ENCODE measurements at regions not wholly inside any gene's neighbourhood (a gene's known extent, or its start where the extent isn't known, plus 50 kb on each side); places are given as distances from the start of the nearest gene placed in this dataset.
"Not testable (repeated sequence)": the region's sequence is repeated elsewhere in the genome, so short reads cannot be mapped to it uniquely, and the experiment has no call there.

DNA sequence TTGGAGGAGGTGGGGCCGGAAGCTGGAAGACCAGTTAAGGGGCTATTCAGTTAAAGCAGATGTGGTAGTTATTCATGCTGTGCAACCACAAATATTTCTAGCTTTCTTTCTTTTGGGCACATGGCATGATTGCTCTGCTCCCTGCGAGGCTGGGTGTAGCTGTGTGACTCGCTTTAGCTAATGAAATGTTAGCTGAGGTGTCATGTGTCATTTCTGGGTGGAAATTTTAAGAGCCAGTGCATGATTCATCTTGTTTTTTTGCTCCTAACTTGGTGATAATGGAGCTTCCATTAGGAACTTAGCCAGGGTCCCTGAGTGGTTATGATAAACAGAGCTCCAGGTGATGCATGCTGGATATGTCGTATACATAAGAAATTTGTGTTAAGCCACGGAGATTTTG lies 300.6 kb downstream of the SATB1 start:
- DNase-seq (ENCODE audit: low spot score): no peak

DNA sequence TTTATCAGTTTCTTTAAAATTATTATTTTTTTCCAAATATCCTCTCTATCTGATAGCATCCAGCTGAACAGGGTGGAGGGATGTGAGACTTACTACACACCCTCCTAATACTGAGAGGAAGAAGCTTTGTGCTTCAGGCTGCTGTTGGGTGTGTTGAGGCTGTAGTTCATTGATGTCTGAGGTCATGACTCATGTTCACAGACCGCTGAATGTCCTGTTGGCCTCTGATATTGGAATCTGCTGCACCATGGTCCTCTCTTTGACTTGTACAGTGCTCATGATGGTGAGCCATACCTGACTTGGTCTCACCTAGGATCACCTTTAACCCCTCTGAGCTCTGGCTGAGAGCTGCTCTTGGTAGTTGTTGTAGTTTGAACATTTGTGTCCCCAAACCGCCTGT lies 302.9 kb downstream of the SATB1 start:
- DNase-seq (ENCODE audit: low spot score): no peak

DNA sequence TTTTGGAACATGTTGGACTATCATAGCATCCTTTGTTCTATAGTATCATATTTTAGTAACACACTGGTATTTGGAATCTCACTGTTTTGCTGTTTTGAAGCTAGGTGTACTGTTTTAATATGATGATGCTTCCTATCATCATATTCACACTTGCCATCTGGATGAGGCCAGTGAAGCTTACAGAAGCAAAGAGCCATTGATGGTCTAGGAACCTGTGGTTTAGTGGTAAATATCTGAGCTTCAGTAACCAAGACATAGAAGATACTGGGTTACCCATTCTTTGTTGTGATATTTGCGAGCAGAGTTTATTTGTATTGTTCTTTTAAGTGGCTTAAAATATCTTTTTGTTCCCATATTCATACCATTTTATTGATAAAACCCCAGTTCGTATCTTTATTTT lies 304.1 kb downstream of the SATB1 start:
- DNase-seq (ENCODE audit: low spot score): no peak

DNA sequence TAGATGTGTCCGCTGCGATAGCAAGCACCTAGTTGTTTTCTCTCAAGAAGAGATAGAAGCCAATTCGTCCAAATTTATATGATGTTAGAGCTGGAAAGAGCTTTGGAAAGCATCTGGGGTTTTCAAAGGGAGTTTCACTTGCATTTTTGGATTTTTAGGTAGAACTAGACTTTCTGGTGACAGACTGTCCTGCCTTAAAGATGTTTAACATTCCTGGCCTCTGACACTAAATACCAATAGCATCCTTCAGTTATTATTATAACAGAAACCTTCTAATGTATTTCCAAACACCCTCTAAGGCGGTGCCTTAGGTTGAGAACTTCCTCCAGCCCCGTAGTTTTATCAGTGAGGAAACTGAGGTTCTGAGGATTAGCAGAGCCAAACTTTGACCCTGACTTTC lies 305.3 kb downstream of the SATB1 start:
- no peak for DNase-seq (ENCODE audit: low spot score)

DNA sequence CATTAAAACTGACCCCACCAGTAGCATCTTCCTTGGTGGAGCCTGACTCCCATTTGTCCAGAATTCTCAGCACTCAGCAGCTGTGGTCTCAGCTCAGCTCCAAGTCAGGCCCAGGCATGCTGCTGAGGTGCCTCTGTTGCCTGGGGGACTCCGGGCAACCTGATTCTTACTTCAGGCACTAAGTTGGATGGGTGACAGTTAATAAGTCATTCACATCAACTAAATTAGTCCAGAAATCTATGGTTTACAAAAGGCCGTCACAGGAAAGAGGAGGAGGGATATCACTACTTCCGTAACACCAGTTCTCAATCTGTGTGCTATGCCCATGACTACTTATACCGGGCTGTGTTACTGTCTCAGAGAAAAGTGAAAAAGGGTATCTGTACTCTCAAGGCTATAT lies 310.2 kb downstream of the SATB1 start:
- DNase-seq (ENCODE audit: low spot score): no peak

DNA sequence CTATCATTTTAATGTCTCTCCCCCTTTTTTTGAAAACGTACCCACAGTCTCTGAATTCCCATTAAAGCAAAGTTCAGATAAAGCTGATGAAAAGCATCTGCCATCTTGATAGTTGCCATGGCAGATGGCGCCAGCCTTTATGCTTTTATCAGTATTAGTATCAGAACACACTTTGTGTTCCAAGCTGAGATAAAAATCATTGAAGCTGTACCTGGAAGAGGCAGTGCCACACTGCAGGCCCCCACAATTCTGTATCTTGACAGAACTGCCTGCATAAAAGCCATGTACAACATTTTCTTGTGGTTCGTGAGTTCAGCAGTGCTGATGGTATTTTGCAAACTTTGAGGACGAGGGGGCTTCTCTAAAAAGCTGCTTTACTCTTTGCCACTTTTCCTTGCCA lies 311.7 kb downstream of the SATB1 start:
- no peak for DNase-seq (ENCODE audit: low spot score)

DNA sequence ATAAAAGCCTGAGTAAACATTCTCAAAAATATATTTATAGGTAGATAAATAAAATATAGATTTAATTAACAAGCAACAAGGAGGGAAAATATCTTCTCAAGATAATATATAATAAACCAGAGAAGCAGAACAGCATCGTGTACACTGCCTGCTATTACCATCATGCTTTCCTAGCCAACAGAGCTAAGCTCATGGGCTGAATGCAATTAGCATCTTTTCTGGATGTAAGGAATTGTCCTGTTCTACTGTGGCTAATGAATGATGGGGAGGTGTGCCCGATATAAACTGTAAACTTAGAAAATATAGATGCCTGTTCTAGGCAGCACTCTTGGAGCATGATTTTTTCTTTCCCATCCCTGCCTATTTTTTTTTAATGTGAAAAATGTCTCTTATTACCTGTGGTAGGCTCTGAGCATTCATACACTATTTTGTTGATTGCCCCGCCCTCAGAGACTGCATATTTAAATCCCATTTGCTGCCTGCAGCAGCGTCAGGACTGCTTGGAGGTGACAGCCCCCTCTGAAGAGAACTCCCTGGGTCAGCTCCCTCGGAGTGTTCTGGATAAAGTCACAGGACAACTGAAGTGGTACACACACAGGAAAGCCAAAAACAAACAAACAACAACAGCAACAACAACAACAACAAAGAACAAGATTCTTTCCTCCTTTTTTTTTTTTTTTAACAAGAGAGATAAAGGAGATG lies 312.3 kb downstream of the SATB1 start:
- no peak for DNase-seq (ENCODE audit: low spot score)

DNA sequence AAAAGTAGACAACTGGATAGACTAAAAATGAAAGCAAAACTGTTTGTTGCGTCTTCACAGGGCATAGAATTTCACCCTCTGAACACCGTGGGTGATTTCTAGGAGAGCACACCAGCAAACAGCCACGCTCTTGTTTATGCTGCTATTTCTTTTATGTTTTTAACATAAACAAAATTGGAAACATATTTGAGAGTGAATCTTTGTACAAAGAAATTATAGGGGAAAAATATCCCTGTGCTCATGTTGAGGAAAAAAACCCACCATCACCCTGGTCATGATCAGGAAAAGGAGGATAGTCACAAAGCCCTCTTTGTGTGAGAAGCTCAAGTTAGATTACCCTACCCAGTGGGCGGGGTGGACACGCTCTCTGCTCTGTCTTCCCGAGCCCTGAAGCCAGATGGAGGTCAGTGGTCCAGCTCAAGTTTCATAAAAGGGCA lies 313.3 kb downstream of the SATB1 start:
- DNase-seq (ENCODE audit: low spot score): no peak

DNA sequence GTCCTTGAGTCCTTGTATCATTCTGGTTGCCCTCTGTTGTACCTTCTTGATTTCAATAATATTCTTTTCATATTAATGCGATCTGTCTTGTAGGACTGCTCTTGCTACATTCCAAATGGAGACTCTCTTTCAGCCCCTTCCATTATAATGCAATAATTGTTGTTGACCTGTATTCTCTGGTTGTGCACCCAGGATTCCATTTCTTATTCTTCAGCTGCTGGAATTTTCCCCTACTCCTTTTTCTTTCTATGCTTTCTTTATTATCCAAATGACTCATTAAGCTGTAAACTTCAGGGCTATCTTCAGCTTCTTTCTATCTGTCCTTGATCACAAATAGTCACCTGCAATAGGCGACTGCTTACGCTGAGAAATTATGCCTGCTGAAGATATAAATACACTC lies 321.5 kb downstream of the SATB1 start:
- no peak for DNase-seq (ENCODE audit: low spot score)

DNA sequence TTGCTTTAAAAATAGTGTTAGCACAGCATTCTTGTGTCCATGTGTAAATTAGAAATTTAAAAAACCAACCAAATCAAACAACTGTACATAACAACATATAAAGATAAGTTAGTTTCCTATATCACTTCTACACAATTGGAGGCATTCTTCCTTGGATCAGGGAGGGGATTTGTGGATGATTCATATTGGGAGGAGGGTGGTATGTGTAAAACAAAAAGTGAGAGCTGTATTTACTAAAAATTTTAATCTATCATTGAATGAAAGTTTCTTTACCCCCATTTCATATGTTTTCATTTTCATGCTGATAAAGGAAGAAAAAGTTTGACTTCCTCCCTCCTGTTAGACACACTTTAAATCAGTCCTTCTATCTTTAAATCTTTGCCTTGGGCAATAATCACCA lies 325.0 kb downstream of the SATB1 start:
- DNase-seq (ENCODE audit: low spot score): no peak

DNA sequence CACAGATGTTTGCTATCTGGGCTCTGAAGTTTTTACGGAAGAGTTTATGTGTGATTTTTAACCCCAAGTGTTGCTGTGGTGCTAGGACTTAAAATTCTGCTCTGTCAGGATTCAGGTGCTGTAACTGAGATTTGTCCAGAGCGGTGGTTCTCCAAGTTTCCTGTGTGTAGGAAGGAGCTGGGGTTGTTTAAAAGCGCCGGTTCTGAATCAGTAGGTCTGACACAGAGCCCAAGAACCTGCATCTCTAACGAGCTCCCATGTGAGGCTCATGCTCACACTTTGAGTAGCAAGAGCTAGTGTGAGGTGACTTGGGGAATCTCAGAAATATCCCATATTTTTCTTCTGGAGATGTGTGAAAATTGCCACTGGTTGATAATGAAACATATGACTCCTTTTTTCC lies 325.5 kb downstream of the SATB1 start:
- no peak for DNase-seq (ENCODE audit: low spot score)

DNA sequence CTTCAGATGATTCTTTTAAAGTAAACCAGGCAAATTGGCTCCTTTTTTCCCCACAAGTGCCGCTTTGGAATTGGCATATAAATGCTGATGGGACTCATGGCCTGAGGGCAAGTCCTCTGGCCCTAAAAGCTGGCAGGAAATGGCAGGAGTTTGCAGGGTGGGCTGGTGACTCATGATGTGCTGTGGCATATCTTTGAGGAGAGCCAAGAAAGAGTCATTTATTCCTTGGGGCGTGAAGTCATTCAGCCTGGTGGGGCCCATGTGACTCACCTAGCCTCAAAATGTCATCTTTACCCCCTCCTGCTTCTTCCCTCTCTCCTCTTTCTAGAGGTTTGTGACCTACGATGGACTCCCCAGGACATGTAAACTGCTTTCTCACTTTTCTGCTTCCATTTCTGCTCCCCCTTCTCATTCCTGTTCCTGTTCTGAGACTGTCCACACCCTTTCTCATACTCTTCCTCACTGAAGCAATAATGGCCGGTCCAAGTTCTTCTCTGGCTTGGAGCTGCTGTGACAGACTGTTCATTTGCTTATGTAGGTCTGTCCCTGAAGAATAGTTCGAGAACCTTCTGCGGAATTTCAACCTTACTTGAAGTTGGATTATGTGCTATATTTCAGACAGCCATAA lies 326.1 kb downstream of the SATB1 start:
- no peak for DNase-seq (ENCODE audit: low spot score)

DNA sequence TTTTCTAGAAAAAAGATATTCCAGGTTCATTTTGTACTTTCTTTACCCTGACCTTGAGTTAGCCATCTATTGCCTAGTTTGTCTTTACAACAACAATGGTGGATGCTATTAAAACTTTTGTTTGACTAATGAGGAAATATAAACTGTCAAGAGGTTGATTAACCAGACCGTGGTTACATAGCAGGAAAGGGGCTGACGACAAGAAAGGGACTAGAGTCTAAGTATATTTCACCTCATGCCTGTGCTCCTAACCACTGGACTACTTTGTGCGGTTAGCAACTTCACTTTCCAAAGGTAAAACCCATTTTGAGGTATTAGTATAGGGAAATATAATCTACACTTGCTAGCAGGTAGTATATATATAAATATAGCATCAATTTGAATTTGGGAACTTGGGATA lies 327.1 kb downstream of the SATB1 start:
- no peak for DNase-seq (ENCODE audit: low spot score)

DNA sequence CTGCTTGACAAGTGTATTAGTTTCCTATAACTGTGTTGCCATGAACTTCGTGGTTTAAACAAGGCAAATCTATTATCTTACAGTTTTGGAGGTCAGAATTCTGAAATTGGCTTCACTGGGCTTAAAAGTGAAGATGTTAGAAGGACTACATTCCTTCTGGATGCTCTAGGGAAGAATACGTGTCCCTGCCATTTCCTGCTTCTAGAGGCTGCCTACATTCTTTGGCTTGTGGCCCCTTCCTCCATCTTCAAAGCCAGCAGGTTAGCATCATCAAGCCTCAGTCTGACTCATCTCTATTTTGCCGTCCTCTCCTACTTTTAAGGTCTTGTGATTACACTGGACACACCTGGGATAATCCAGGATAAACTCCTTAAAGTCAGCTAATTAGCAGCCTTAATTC lies 327.7 kb downstream of the SATB1 start:
- DNase-seq (ENCODE audit: low spot score): no peak

DNA sequence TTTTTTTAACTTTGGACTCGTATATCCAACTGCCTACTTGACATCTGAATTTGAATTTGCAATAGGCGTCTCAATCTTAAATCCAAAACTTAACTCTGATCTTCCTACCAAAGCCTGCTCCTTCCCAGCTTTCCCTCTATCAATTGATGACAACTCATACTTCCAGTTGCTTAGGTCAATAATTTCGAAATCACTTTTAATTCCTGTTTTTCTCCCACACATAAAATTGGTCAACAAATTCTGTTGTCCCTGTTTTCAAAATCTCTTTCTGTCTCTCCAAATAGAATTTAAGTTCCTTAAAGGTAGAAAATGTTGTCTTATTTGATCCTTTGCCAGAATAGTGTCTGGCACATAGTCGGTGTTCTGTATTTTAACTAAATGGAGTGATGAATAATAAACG lies 332.4 kb downstream of the SATB1 start:
- no peak for DNase-seq (ENCODE audit: low spot score)

DNA sequence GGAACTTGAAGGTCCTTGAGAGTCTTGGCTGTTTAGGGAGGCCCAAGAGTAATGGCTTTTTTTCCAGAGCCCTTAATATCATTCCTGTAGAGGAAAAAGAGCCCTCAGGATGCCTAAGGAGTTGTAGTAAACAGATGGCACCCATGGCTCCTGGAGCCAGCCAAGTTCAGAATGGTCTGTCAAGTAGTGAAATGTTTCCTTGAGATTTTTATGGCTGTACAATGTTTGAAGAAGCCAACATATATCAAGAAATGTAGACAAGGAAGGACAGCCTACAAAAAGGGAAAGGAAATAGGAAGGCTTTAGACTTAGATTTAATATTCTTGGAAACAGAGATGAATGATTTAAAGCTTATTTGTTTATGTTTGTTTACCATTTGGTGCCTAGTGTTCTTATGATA lies 334.8 kb downstream of the SATB1 start:
- DNase-seq (ENCODE audit: low spot score): no peak

DNA sequence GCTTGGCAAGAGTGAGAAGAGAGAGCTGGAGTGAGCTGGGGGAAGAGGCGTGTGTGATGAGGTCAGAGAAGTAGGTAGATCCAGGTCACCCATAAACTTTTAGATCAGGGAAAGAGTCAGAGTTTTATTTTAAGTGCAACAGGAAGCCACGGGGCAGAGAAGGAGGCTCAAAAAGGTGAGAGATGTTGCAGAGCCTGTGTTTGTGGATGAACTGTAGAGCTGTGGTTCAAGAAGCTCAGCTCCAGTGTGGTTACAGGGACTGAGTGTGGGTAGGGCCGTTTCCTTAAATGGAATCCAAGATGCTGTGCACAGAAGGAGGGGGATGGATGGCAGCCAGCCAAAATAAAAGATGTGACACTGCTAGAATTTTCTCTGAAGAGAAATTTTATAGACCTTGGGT lies 337.2 kb downstream of the SATB1 start:
- DNase-seq (ENCODE audit: low spot score): no peak

DNA sequence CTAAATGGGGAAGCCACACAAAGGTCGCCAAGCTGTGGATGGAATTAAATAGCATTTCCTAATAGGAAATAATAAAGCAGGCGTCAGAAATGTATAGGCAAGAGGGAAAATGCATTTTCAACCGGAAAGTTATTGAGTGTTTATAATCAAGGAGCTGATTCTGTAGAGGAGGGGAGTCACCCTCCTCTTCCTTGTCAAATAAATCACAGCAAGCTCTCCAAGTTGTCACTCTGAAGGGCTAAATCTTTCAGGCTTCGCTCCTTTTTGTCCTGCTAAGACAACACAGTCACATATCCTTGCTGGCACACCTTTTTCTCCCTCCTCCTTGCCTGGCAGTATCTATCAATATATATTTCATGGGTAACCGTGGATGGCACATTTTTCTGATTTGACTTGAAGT lies 338.4 kb downstream of the SATB1 start:
- no peak for DNase-seq (ENCODE audit: low spot score)

DNA sequence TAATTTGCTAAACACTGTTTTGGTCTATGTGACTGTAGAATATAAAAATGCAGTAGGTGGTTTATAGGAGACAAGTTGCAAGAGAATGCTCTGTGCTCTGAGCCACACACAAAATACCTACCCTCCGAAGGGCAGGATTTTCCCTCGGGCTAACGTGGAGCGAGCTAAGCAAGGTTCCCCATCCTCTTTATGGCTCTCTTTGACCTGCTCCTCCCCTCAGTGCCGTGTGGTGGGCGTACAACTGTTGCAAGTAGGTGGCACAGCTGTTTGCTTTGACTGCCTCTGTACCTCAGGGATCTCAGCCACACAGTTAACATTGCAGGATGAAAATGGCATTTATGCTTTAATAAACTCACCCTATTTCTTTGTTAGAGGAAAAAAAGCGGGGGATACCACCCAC lies 339.1 kb downstream of the SATB1 start:
- no peak for DNase-seq (ENCODE audit: low spot score)

DNA sequence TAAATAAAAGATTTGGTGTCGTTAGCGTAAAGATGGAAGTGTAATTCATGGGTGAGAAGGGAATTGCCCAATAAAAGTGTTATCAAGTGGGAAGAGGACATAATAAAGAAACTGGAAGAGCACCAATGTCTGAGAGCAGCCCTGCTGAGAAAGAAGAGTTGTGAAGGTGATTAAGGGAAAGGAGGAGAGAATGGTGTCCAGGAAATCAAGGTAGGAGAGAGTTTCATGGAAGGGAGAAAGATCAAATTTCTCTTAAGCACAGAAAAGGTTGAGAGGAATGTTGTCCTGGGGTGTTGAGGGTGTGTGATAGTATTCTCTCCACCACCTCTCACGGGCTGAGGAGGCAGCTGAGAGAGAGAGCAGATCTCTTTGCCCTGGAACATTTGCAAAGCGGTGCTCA lies 339.7 kb downstream of the SATB1 start:
- DNase-seq (ENCODE audit: low spot score): no peak

DNA sequence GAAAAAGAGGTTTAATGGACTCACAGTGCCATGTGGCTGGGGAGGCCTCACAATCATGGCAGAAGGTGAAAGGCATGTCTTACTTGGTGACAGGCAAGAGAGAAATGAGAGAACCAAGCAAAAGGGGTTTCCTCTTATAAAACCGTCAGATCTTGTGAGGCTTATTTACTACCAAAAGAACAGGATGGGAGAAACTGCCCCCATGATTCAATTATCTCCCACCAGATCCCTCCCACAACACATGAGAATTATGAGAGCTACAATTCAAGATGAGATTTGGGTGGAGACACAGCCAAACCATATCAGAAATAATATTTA lies 340.8 kb upstream of the TBC1D5 start:
- DNase-seq (ENCODE audit: low spot score): not testable (repeated sequence)

DNA sequence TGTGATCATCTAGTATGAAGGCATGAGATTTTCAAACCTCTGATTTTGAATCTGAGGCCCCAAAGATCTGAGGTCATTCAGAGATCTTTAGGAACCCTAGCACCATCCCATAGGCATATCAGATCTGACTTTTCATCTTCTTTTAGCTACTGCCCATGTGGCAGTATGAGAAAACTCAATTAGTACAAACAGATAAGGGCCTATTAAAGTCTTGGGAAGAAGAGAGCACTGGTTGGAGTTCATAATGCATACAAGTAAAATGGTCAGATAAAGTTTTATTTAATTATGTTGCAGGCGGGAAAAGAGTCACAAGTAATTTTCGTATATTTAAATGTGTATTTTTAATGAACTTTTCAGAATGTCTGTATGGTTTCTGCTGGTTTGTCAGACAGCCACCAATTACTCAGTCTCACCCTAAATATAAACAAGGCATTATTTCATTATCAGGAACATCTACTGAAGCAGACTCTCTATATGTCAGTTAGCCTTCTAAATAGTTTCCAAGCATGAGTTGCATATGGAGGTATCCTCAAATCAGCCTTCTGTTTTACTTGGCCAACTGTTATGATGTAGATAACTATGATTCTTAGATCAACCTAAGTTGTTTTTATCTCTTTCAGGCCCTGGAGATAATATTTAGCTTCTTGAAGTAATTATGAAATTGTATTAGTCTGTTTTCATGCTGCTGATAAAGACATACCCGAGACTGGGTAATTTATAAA lies 340.3 kb upstream of the TBC1D5 start:
- no peak for DNase-seq (ENCODE audit: low spot score)

DNA sequence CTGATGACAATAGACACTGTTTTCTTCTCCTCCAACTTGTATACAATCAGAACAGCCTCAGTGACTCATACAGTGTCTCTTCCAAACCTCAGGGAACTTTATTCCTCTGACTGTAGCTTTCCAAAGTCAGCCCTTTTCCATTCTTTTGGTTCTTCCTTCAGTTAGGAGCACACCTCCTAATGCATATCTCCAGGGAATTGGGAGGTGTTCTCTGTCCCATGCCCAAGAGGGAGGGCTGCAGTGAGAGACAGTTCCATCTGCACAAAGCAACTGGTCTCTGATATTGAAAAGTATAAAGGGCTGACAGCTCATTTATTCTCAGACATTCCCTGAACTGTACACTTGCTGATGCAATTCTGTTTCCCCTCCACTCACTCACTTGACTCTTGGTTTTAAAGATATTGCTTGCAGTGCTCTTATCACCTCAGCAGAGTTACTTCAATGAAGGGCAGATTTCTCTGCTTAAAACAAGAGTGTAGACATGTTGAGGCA lies 337.8 kb upstream of the TBC1D5 start:
- no peak for DNase-seq (ENCODE audit: low spot score)

DNA sequence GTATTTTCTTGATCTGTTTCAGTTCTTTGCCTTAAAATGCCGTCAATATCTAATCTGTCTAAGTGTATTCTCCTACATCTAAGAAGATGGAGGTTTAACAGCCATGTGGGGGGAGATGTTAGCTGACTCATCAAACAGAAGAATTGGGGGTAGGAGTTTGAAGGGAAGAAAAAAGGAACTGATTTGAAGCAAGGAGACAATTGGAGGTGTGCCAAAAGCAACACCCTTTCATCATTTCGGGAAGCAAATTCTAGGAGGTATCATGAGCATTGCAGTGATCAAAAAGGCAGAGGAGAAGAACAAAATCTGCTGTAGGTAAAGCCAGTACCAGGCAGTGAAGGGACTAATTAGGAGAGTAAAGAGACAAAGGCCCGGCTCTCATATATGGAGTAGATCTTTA lies 337.3 kb upstream of the TBC1D5 start:
- no peak for DNase-seq (ENCODE audit: low spot score)
